Activated CD8-positive, alpha-beta T cell treated with anti-CD3 and anti-CD28 coated beads for 36 hours (primary cell): ENCODE measurements at regions not wholly inside any gene's neighbourhood (a gene's known extent, or its start where the extent isn't known, plus 50 kb on each side); places are given as distances from the start of the nearest gene placed in this dataset.
"Not testable (repeated sequence)": the region's sequence is repeated elsewhere in the genome, so short reads cannot be mapped to it uniquely, and the experiment has no call there.

Source experiments
- ATAC-seq: fragments of 200-7000 bp; cut with Tn5 transposase; one replicate; pipeline ENCODE4 v1.10.0; 2021; ENCODE audit warnings: mild to moderate bottlenecking, moderate library complexity
- CTCF ChIA-PET: fragments of 350-600 bp; sonication (Branson Sonifier 250); formaldehyde crosslinking; loops from one replicate; lab custom pipeline; 2021; ENCODE audit warnings: antibody characterized with exemption; lab: Charles Lee
- POLR2A ChIA-PET: fragments of 350-600 bp; sonication (Branson Sonifier 250); formaldehyde crosslinking; loops from one replicate; lab custom pipeline; 2021; ENCODE audit warnings: antibody characterized with exemption; lab: Charles Lee
- DNase-seq: peaks from one replicate; pipeline ENCODE4 v3.0.0-alpha.2; 2020
- H3K27ac Mint-ChIP-seq: one replicate; pipeline ENCODE4 v1.8.0; 2021; ENCODE audit warnings: mild to moderate bottlenecking, mixed read lengths
- H3K27me3 Mint-ChIP-seq: one replicate; pipeline ENCODE4 v1.8.0; 2021; ENCODE audit warnings: mixed read lengths
- H3K36me3 Mint-ChIP-seq: one replicate; pipeline ENCODE4 v1.8.0; 2021; ENCODE audit warnings: low read depth, mixed read lengths
- H3K4me1 Mint-ChIP-seq: one replicate; pipeline ENCODE4 v1.8.0; 2021; ENCODE audit warnings: low read depth, mixed read lengths
- H3K4me3 Mint-ChIP-seq: one replicate; pipeline ENCODE4 v1.8.0; 2021; ENCODE audit warnings: mild to moderate bottlenecking, moderate library complexity, mixed read lengths
- H3K9me3 Mint-ChIP-seq: one replicate; pipeline ENCODE4 v1.8.0; 2021; ENCODE audit warnings: mixed read lengths
- intact Hi-C: fragments of 100-400 bp; cut with micrococcal nuclease; formaldehyde crosslinking; loops from one replicate; pipeline ENCODE4 v1.10.0; 2022
- TF ChIP-seq, protein P1 (sequence below): fragments of 200-600 bp; IDR thresholded peaks from one replicate; pipeline ENCODE4 v1.8.0; 2022; ENCODE audit warnings: antibody characterized with exemption, mild to moderate bottlenecking

GRCh38 chr4:65241257-65241997 lies 428.9 kb downstream of the EPHA5 start:
- intact Hi-C loops = no loop called here
- H3K27me3 Mint-ChIP-seq = no peaks in the 10 kb centered on the region
- no peaks in the 10 kb centered on the region for H3K4me1 Mint-ChIP-seq
- no peak overlapping the region for H3K27ac Mint-ChIP-seq
- DNase-seq (no peak), ATAC-seq (no peak)
- H3K4me3 Mint-ChIP-seq = no peak overlapping the region
- peaks cover 5% of the 10 kb centered on the region for H3K9me3 Mint-ChIP-seq
- POLR2A ChIA-PET = no interaction called here
- CTCF ChIA-PET = no interaction called here
- H3K36me3 Mint-ChIP-seq = no peaks in the 10 kb centered on the region
- TF ChIP-seq, protein P1, sequence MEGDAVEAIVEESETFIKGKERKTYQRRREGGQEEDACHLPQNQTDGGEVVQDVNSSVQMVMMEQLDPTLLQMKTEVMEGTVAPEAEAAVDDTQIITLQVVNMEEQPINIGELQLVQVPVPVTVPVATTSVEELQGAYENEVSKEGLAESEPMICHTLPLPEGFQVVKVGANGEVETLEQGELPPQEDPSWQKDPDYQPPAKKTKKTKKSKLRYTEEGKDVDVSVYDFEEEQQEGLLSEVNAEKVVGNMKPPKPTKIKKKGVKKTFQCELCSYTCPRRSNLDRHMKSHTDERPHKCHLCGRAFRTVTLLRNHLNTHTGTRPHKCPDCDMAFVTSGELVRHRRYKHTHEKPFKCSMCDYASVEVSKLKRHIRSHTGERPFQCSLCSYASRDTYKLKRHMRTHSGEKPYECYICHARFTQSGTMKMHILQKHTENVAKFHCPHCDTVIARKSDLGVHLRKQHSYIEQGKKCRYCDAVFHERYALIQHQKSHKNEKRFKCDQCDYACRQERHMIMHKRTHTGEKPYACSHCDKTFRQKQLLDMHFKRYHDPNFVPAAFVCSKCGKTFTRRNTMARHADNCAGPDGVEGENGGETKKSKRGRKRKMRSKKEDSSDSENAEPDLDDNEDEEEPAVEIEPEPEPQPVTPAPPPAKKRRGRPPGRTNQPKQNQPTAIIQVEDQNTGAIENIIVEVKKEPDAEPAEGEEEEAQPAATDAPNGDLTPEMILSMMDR = no peak

GRCh38 chr4:65234061-65234460 lies 436.2 kb downstream of the EPHA5 start:
- peaks cover 2% of the 10 kb centered on the region for H3K9me3 Mint-ChIP-seq
- POLR2A ChIA-PET = no interaction called here
- H3K27me3 Mint-ChIP-seq = no peaks in the 10 kb centered on the region
- no peaks in the 10 kb centered on the region for H3K36me3 Mint-ChIP-seq
- H3K4me3 Mint-ChIP-seq = no peak overlapping the region
- no peaks in the 10 kb centered on the region for H3K4me1 Mint-ChIP-seq
- TF ChIP-seq, protein P1 = no peak
- ATAC-seq (no peak), DNase-seq (no peak)
- H3K27ac Mint-ChIP-seq = no peak overlapping the region
- intact Hi-C loops = no loop called here
- CTCF ChIA-PET = no interaction called here

DNA sequence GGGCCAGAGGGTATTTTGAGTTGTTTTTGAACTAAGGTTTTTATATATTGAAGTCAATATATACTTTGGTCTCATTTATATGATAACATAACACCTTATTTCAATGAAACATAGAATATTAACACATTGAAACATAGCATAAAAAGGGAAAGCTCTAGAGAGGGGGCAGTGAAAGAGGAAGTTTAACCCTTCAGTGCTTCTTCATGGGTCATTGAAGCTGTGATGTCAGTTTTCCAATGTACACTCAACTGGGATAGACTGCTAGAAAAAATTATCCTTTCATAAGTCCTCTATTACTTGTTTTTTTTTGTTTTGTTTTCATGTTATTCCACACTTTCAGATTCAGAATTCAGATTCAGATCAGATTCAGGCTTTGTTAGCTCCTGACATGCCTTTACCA lies 442.7 kb downstream of the EPHA5 start:
- ChIA-PET CTCF (no interaction called here), POLR2A (no interaction called here)
- DNase-seq (no peak), ATAC-seq (no peak)
- TF ChIP-seq, protein P1 = no peak
- Mint-ChIP-seq H3K27ac (no peak overlapping the region), H3K4me3 (no peak overlapping the region), H3K36me3 (no peaks in the 10 kb centered on the region), H3K27me3 (no peaks in the 10 kb centered on the region), H3K4me1 (no peaks in the 10 kb centered on the region), H3K9me3 (peaks cover 8% of the 10 kb centered on the region)
- intact Hi-C loops = no loop called here

- DNase-seq (no peak), ATAC-seq (no peak)
- H3K4me3 Mint-ChIP-seq = no peak overlapping the region
- intact Hi-C loops = no loop called here
- peaks cover 8% of the 10 kb centered on the region for H3K9me3 Mint-ChIP-seq
- H3K27me3 Mint-ChIP-seq = no peaks in the 10 kb centered on the region
- no peaks in the 10 kb centered on the region for H3K36me3 Mint-ChIP-seq
- ChIA-PET CTCF (no interaction called here), POLR2A (no interaction called here)
- TF ChIP-seq, protein P1 = no peak
- no peak overlapping the region for H3K27ac Mint-ChIP-seq
- no peaks in the 10 kb centered on the region for H3K4me1 Mint-ChIP-seq
These were observed 446.7 kb downstream of the EPHA5 start for GRCh38 chr4:65223601-65224000.

DNA sequence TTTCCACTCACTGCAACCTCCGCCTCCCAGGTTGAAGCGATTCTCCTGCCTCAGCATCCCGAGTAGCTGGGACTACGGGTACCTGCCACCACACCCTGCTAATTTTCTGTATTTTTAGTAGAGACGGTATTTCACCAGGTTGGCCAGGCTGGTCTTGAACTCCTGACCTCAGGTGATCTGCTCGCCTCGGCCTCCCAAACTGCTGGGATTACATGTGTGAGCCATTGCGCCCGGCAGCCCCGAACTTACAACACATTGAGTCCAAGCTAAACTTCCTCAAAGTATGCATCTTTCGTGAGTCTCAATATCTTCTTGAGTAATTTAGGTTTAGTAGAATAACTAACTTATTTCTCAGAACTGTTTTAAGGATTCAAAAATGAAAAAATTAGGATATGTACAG lies 447.2 kb downstream of the EPHA5 start:
- H3K4me1 Mint-ChIP-seq, H3K9me3 Mint-ChIP-seq, H3K4me3 Mint-ChIP-seq, H3K36me3 Mint-ChIP-seq, DNase-seq, H3K27ac Mint-ChIP-seq, H3K27me3 Mint-ChIP-seq, POLR2A ChIA-PET, ATAC-seq, CTCF ChIA-PET, intact Hi-C loops: not testable (repeated sequence)
